H1 (cell line): ENCODE measurements at regions not wholly inside any gene's neighbourhood (a gene's known extent, or its start where the extent isn't known, plus 50 kb on each side); places are given as distances from the start of the nearest gene placed in this dataset.

Source experiments
- BCL11A ChIP-seq, 2 experiments: IDR thresholded peaks; one replicate each; pipeline ENCODE4 v1.6.1; 2011; ENCODE audit warnings: low read depth in 2 of 2, low read length in 2 of 2, mild to moderate bottlenecking in 2 of 2
- CTBP2 ChIP-seq: IDR thresholded peaks from 2 replicates; pipeline ENCODE4 v1.7.0; 2011; ENCODE audit warnings: borderline replicate concordance, mild to moderate bottlenecking, moderate library complexity, mixed read lengths, low read length; ENCODE audit not compliant: insufficient read depth, insufficient read length
- EGR1 ChIP-seq: IDR thresholded peaks from 2 replicates; pipeline ENCODE4 v1.6.1; 2011; ENCODE audit warnings: low read depth, low read length, borderline replicate concordance
- GABPA ChIP-seq: IDR thresholded peaks from 2 replicates; pipeline ENCODE4 v1.6.1; 2011; ENCODE audit warnings: mild to moderate bottlenecking, low read length, moderate library complexity, borderline replicate concordance; ENCODE audit not compliant: insufficient read depth
- HDAC2 ChIP-seq, 2 experiments: fragments of 300-600 bp in 1 of 2; sonication (generic) in 1 of 2; IDR thresholded peaks; 2 replicates each; pipeline ENCODE4 v1.6.1; 2011 to 2012; ENCODE audit warnings: low read depth in 2 of 2, low read length in 2 of 2, mild to moderate bottlenecking in 2 of 2, moderate library complexity in 2 of 2, borderline replicate concordance in 1 of 2, inconsistent platforms in 1 of 2
- HDAC6 ChIP-seq: IDR thresholded peaks from one replicate; pipeline ENCODE4 v1.7.1; 2012; ENCODE audit warnings: low read depth, mild to moderate bottlenecking, inconsistent platforms, low read length, moderate library complexity
- NANOG ChIP-seq: IDR thresholded peaks from 2 replicates; pipeline ENCODE4 v1.6.1; 2011; ENCODE audit warnings: low read length, low read depth, mild to moderate bottlenecking, inconsistent platforms; ENCODE audit not compliant: insufficient read depth, poor library complexity, severe bottlenecking
- RBBP5 ChIP-seq: IDR thresholded peaks from 2 replicates; pipeline ENCODE4 v1.7.1; 2012; ENCODE audit warnings: low read depth, mild to moderate bottlenecking, inconsistent platforms, low read length, moderate library complexity, borderline replicate concordance
- SP1 ChIP-seq: IDR thresholded peaks from 2 replicates; pipeline ENCODE4 v1.6.1; 2011; ENCODE audit warnings: low read depth, low read length
- SP2 ChIP-seq: IDR thresholded peaks from 2 replicates; pipeline ENCODE4 v1.6.1; 2012; ENCODE audit warnings: mild to moderate bottlenecking, low read length, inconsistent platforms
- TF ChIP-seq, protein P1 (sequence below): fragments of 300-600 bp; sonication (generic); IDR thresholded peaks from 2 replicates; pipeline ENCODE4 v1.7.1; 2012; ENCODE audit warnings: low read length, moderate library complexity, mild to moderate bottlenecking, inconsistent platforms; ENCODE audit not compliant: insufficient replicate concordance

DNA sequence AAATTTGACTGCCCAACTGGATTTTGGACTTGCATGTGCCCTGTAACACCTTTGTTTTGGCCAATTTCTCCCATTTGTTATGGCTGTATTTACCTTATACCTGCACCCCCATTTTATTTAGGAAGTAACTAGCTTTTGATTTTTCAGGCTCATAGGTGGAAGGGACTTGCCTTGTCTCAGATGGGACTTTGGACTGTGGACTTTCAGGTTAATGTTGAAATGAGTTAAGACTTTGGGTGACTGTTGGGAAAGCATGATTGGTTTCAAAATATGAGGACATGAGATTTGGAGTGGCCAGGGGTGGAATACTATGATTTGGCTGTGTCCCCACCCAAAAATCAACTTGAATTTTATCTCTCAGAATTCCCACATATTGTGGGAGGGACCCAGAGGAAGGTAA is 490.2 kb downstream of the PRR16 start (continued):
- TF ChIP-seq, protein P1, sequence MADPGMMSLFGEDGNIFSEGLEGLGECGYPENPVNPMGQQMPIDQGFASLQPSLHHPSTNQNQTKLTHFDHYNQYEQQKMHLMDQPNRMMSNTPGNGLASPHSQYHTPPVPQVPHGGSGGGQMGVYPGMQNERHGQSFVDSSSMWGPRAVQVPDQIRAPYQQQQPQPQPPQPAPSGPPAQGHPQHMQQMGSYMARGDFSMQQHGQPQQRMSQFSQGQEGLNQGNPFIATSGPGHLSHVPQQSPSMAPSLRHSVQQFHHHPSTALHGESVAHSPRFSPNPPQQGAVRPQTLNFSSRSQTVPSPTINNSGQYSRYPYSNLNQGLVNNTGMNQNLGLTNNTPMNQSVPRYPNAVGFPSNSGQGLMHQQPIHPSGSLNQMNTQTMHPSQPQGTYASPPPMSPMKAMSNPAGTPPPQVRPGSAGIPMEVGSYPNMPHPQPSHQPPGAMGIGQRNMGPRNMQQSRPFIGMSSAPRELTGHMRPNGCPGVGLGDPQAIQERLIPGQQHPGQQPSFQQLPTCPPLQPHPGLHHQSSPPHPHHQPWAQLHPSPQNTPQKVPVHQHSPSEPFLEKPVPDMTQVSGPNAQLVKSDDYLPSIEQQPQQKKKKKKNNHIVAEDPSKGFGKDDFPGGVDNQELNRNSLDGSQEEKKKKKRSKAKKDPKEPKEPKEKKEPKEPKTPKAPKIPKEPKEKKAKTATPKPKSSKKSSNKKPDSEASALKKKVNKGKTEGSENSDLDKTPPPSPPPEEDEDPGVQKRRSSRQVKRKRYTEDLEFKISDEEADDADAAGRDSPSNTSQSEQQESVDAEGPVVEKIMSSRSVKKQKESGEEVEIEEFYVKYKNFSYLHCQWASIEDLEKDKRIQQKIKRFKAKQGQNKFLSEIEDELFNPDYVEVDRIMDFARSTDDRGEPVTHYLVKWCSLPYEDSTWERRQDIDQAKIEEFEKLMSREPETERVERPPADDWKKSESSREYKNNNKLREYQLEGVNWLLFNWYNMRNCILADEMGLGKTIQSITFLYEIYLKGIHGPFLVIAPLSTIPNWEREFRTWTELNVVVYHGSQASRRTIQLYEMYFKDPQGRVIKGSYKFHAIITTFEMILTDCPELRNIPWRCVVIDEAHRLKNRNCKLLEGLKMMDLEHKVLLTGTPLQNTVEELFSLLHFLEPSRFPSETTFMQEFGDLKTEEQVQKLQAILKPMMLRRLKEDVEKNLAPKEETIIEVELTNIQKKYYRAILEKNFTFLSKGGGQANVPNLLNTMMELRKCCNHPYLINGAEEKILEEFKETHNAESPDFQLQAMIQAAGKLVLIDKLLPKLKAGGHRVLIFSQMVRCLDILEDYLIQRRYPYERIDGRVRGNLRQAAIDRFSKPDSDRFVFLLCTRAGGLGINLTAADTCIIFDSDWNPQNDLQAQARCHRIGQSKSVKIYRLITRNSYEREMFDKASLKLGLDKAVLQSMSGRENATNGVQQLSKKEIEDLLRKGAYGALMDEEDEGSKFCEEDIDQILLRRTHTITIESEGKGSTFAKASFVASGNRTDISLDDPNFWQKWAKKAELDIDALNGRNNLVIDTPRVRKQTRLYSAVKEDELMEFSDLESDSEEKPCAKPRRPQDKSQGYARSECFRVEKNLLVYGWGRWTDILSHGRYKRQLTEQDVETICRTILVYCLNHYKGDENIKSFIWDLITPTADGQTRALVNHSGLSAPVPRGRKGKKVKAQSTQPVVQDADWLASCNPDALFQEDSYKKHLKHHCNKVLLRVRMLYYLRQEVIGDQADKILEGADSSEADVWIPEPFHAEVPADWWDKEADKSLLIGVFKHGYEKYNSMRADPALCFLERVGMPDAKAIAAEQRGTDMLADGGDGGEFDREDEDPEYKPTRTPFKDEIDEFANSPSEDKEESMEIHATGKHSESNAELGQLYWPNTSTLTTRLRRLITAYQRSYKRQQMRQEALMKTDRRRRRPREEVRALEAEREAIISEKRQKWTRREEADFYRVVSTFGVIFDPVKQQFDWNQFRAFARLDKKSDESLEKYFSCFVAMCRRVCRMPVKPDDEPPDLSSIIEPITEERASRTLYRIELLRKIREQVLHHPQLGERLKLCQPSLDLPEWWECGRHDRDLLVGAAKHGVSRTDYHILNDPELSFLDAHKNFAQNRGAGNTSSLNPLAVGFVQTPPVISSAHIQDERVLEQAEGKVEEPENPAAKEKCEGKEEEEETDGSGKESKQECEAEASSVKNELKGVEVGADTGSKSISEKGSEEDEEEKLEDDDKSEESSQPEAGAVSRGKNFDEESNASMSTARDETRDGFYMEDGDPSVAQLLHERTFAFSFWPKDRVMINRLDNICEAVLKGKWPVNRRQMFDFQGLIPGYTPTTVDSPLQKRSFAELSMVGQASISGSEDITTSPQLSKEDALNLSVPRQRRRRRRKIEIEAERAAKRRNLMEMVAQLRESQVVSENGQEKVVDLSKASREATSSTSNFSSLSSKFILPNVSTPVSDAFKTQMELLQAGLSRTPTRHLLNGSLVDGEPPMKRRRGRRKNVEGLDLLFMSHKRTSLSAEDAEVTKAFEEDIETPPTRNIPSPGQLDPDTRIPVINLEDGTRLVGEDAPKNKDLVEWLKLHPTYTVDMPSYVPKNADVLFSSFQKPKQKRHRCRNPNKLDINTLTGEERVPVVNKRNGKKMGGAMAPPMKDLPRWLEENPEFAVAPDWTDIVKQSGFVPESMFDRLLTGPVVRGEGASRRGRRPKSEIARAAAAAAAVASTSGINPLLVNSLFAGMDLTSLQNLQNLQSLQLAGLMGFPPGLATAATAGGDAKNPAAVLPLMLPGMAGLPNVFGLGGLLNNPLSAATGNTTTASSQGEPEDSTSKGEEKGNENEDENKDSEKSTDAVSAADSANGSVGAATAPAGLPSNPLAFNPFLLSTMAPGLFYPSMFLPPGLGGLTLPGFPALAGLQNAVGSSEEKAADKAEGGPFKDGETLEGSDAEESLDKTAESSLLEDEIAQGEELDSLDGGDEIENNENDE: no peak
- no peak for TF ChIP-seq SP1
- TF ChIP-seq RBBP5: no peak
- no peak for TF ChIP-seq CTBP2
- TF ChIP-seq NANOG: no peak
- TF ChIP-seq HDAC6: no peak
- no peak for TF ChIP-seq SP2
- TF ChIP-seq EGR1: no peak
- TF ChIP-seq HDAC2 (IDR thresholded peaks at IDR 0.05; ENCODE audit: borderline replicate concordance in 1 of 2, low read depth in 2 of 2, low read length in 2 of 2): no peak
- no peak for TF ChIP-seq BCL11A (IDR thresholded peaks at IDR 0.05; ENCODE audit: low read depth in 2 of 2, low read length in 2 of 2)
- TF ChIP-seq GABPA: no peak
